HCT116 (cell line): ENCODE measurements at regions not wholly inside any gene's neighbourhood (a gene's known extent, or its start where the extent isn't known, plus 50 kb on each side); places are given as distances from the start of the nearest gene placed in this dataset.
A peak's percentile ranks its signal among the peaks of the same experiment; 100 is the strongest.

Experiments
- ATAC-seq: fragments of 200-7000 bp; cut with Tn5 transposase; 2 replicates; pipeline ENCODE4 v1.9.1; 2020; ENCODE audit warnings: mild to moderate bottlenecking, moderate library complexity
- BruUV-seq: library from RNA; stranded (reverse); fragments of 400-500 nt; replicated peaks from 2 replicates; lab custom pipeline; 2021; lab: Mats Ljungman, UMichigan
- CTCF ChIA-PET: fragments of 300-600 bp; sonication (Branson Sonifier 250); formaldehyde crosslinking; loops from one replicate; lab custom pipeline; 2021; ENCODE audit warnings: antibody characterized with exemption; lab: Charles Lee
- POLR2A ChIA-PET: fragments of 300-600, 350-600 bp; sonication (Branson Sonifier 250); formaldehyde crosslinking; loops from one replicate; lab custom pipeline; 2021; ENCODE audit warnings: antibody characterized with exemption; lab: Charles Lee
- RAD21 ChIA-PET, 2 experiments: fragments of 300-600 bp; sonication (Branson Sonifier 250); formaldehyde crosslinking; loops; one replicate each; lab custom pipeline; 2023; ENCODE audit warnings: low total read pairs in 2 of 2; ENCODE audit not compliant: uncharacterized antibody in 2 of 2, unreplicated experiment in 2 of 2, low non-redundant PET in 1 of 2; lab: Charles Lee
- DNase-seq: peaks from one replicate; pipeline ENCODE4 v3.0.0-alpha.2; 2010; ENCODE audit warnings: low read depth, low spot score
- H2AFZ ChIP-seq: fragments of 200-600 bp; shearing (Covaris generic), sonication (generic); 2 replicates; pipeline ENCODE4 v1.6.1; 2017; ENCODE audit warnings: low read depth, mixed run types, mixed read lengths, antibody characterized with exemption, low read length; ENCODE audit not compliant: poor library complexity, severe bottlenecking
- H3K27ac ChIP-seq: 2 replicates; pipeline ENCODE4 v1.5.1; 2012; ENCODE audit warnings: low read depth, low read length
- H3K27me3 ChIP-seq: fragments of 200-600 bp; sonication (generic); 2 replicates; pipeline ENCODE4 v1.6.1; 2016; ENCODE audit warnings: mixed run types, low read length, mixed read lengths; ENCODE audit not compliant: insufficient read depth
- H3K36me3 ChIP-seq, 2 experiments: fragments of 200-500 bp in 1 of 2; fragments of 200-600 bp in 1 of 2; sonication (Bioruptor generic) in 1 of 2; sonication (generic) in 1 of 2; 2 replicates each; pipeline versions ENCODE4 v1.5.1 to v1.6.1; 2014 to 2016; ENCODE audit warnings: low read length in 2 of 2, inconsistent platforms in 1 of 2, mixed read lengths in 1 of 2, mixed run types in 1 of 2; ENCODE audit not compliant: insufficient read depth in 2 of 2, control insufficient read depth in 1 of 2
- H3K4me1 ChIP-seq, 2 experiments: fragments of 200-600 bp in 1 of 2; sonication (generic) in 1 of 2; 2 replicates each; pipeline versions ENCODE4 v1.5.1 to v1.6.1; 2012 to 2017; ENCODE audit warnings: low read length in 2 of 2, inconsistent platforms in 1 of 2, mild to moderate bottlenecking in 1 of 2, mixed read lengths in 1 of 2, mixed run types in 1 of 2, moderate library complexity in 1 of 2; ENCODE audit not compliant: insufficient read depth in 2 of 2, control insufficient read depth in 1 of 2
- H3K4me2 ChIP-seq: fragments of 200-600 bp; sonication (generic); 2 replicates; pipeline ENCODE4 v1.6.1; 2017; ENCODE audit warnings: mixed run types, low read length, mixed read lengths
- H3K4me3 ChIP-seq, 2 experiments: fragments of 200-600 bp in 1 of 2; sonication (generic) in 1 of 2; replicated peaks in 1 of 2; 2 replicates each; pipeline ENCODE4 v1.5.1; 2011 to 2016; ENCODE audit warnings: low read length in 2 of 2, control low read depth in 1 of 2, low read depth in 1 of 2, mild to moderate bottlenecking in 1 of 2, mixed read lengths in 1 of 2, mixed run types in 1 of 2
- H3K79me2 ChIP-seq: fragments of 200-600 bp; sonication (generic); 2 replicates; pipeline ENCODE4 v1.6.1; 2017; ENCODE audit warnings: mild to moderate bottlenecking, mixed run types, low read length, moderate library complexity, mixed read lengths; ENCODE audit not compliant: insufficient read depth
- H3K9ac ChIP-seq: fragments of 200-600 bp; sonication (generic); 2 replicates; pipeline ENCODE4 v1.6.1; 2016; ENCODE audit warnings: low read length, mixed read lengths
- H3K9me2 ChIP-seq: fragments of 200-600 bp; sonication (generic), shearing (Covaris generic); 2 replicates; pipeline ENCODE4 v1.6.1; 2017; ENCODE audit warnings: mixed run types, mild to moderate bottlenecking, moderate library complexity; ENCODE audit not compliant: insufficient read depth
- H3K9me3 ChIP-seq, 2 experiments: fragments of 200-500 bp in 1 of 2; fragments of 200-600 bp in 1 of 2; sonication (Bioruptor generic) in 1 of 2; sonication (generic) in 1 of 2; 2 replicates each; pipeline ENCODE4 v1.6.1; 2014 to 2017; ENCODE audit warnings: low read length in 2 of 2, mixed read lengths in 2 of 2, inconsistent platforms in 1 of 2, low read depth in 1 of 2, mild to moderate bottlenecking in 1 of 2, mixed run types in 1 of 2, moderate library complexity in 1 of 2; ENCODE audit not compliant: control insufficient read depth in 1 of 2, insufficient read depth in 1 of 2
- H4K20me1 ChIP-seq: fragments of 200-600 bp; sonication (generic), shearing (Covaris generic); 2 replicates; pipeline ENCODE4 v1.6.1; 2017; ENCODE audit warnings: mixed run types, mild to moderate bottlenecking, moderate library complexity; ENCODE audit not compliant: insufficient read depth
- ATF3 ChIP-seq: IDR thresholded peaks from 2 replicates; pipeline ENCODE4 v1.6.1; 2012
- CBX3 ChIP-seq: IDR thresholded peaks from 2 replicates; pipeline ENCODE4 v1.6.1; 2012; ENCODE audit warnings: low read depth
- CTCF ChIP-seq, 3 experiments: fragments of 200-600 bp in 1 of 3; sonication (generic) in 1 of 3; IDR thresholded peaks in 2 of 3; conservative IDR thresholded peaks in 1 of 3; 2 replicates each; pipeline ENCODE4 v1.5.1; 2012 to 2017; ENCODE audit warnings: low read depth in 2 of 3, low read length in 2 of 3, antibody characterized with exemption in 1 of 3, borderline replicate concordance in 1 of 3, control low read depth in 1 of 3, mild to moderate bottlenecking in 1 of 3, mixed read lengths in 1 of 3, mixed run types in 1 of 3, moderate library complexity in 1 of 3; ENCODE audit not compliant: insufficient read depth in 1 of 3
- ELF1 ChIP-seq: IDR thresholded peaks from 2 replicates; pipeline ENCODE4 v1.6.1; 2012; ENCODE audit warnings: low read depth, borderline replicate concordance
- EZH2phosphoT487 ChIP-seq: fragments of 200-600 bp; IDR thresholded peaks from 2 replicates; pipeline ENCODE4 v1.6.1; 2018; ENCODE audit warnings: antibody characterized with exemption, borderline replicate concordance
- FOSL1 ChIP-seq: IDR thresholded peaks from 2 replicates; pipeline ENCODE4 v1.6.1; 2012; ENCODE audit warnings: low read depth
- MAX ChIP-seq: IDR thresholded peaks from 2 replicates; pipeline ENCODE4 v1.6.1; 2012
- POLR2A ChIP-seq: IDR thresholded peaks from 2 replicates; pipeline ENCODE4 v1.7.0; 2011; ENCODE audit warnings: borderline replicate concordance; ENCODE audit not compliant: insufficient read depth, insufficient read length; ENCODE audit errors: extremely low read depth
- POLR2AphosphoS5 ChIP-seq: IDR thresholded peaks from 2 replicates; pipeline ENCODE4 v1.6.1; 2011; ENCODE audit warnings: mild to moderate bottlenecking, low read depth, low read length, moderate library complexity
- TCF7L2 ChIP-seq: IDR thresholded peaks from 2 replicates; pipeline ENCODE4 v1.7.0; 2011; ENCODE audit warnings: borderline replicate concordance, inconsistent platforms; ENCODE audit not compliant: insufficient read depth, insufficient read length; ENCODE audit errors: extremely low read depth
- YY1 ChIP-seq: IDR thresholded peaks from 2 replicates; pipeline ENCODE4 v1.6.1; 2011; ENCODE audit warnings: low read length, low read depth, moderate library complexity, mild to moderate bottlenecking; ENCODE audit not compliant: insufficient replicate concordance; ENCODE audit errors: extremely low read depth
- ZFX ChIP-seq: fragments of 450-650 bp; IDR thresholded peaks from 2 replicates; pipeline ENCODE4 v1.6.1; 2017
- intact Hi-C: fragments of 100-400 bp; cut with micrococcal nuclease; formaldehyde crosslinking; loops from 2 replicates; pipeline ENCODE4 v1.10.0; 2022

- ChIA-PET RAD21 (interaction anchor here (0.5 to 1.9 kb wide), 10 partner anchors 18 to 120 kb away, joined by 3 to 5 read pairs (median 4); no protein-coding TSS in a partner anchor), POLR2A (interaction anchor here (0.8 to 7.2 kb wide), 43 partner anchors 6 to 237 kb away, joined by 3 to 80 read pairs (median 8); partner anchors contain the start of gene ERRFI1)
- ATAC-seq, result peak; percentile 27
- H3K4me1 ChIP-seq, result peaks cover 90 to 99% of the 10 kb centered on the region in 2 experiments
- H3K9ac ChIP-seq, result peak overlapping the region; percentile 66
- TF ChIP-seq ZFX (no peak), EZH2phosphoT487 (no peak), MAX (no peak), ATF3 (no peak)
- TF ChIP-seq, all 23 proteins: peak for 0
- no peaks in the 10 kb centered on the region for H3K9me3 ChIP-seq
- H3K79me2 ChIP-seq, result no peaks in the 10 kb centered on the region
- H3K9me2 ChIP-seq, result no peaks in the 10 kb centered on the region
- no peak overlapping the region for H2AFZ ChIP-seq
- H3K4me3 ChIP-seq, result peak overlapping the region in 1 of 2 experiments; percentile 48; a peak in 2 of 4 replicates
- H3K36me3 ChIP-seq, result no peaks in the 10 kb centered on the region
- TSS peak; percentile 64 for BruUV-seq
- no peaks in the 10 kb centered on the region for H3K27me3 ChIP-seq
- DNase-seq, result no peak
- H3K27ac ChIP-seq, result peak overlapping the region; percentile 92
- intact Hi-C loops, result loop anchor here (1.0 to 5.0 kb wide), 2 partner anchors 30 to 50 kb away; partner anchors contain the start of gene ERRFI1
- peak overlapping the region; percentile 79 for H3K4me2 ChIP-seq
- H4K20me1 ChIP-seq, result no peaks in the 10 kb centered on the region
- CTCF ChIA-PET, result interaction anchor here (0.5 to 2.5 kb wide), 5 partner anchors 20 to 927 kb away, joined by 3 to 7 read pairs (median 3); no protein-coding TSS in a partner anchor
Measured at GRCh38 chr1:8077602-8078001, 51.5 kb upstream of the ERRFI1 start.

GRCh38 chr1:8077120-8077573 lies 51.0 kb upstream of the ERRFI1 start:
- peak; percentile 69 for TF ChIP-seq YY1
- peak; percentile 37 for TF ChIP-seq POLR2A
- TF ChIP-seq POLR2AphosphoS5, result peak; percentile 94
- peak; percentile 80 for TF ChIP-seq TCF7L2
- no peak for TF ChIP-seq CBX3
- no peak for TF ChIP-seq ELF1
- TF ChIP-seq FOSL1, result no peak
- TF ChIP-seq CTCF (IDR thresholded peaks at IDR 0.05 in 2 of 3, conservative IDR thresholded peaks at IDR 0.05 in 1 of 3; ENCODE audit: borderline replicate concordance in 1 of 3, insufficient read depth in 1 of 3, low read depth in 2 of 3, low read length in 2 of 3), result no peak
- no TSS peak for BruUV-seq
- intact Hi-C loops, result loop anchor here (1.0 to 5.0 kb wide), 2 partner anchors 30 to 50 kb away; partner anchors contain the start of gene ERRFI1
- peak overlapping the region; percentile 66 for H3K9ac ChIP-seq
- H3K36me3 ChIP-seq, result no peaks in the 10 kb centered on the region
- ChIA-PET POLR2A (interaction anchor here (0.6 to 7.2 kb wide), 40 partner anchors 7 to 421 kb away, joined by 3 to 80 read pairs (median 8); partner anchors contain the start of gene ERRFI1), CTCF (interaction anchor here (0.5 to 2.5 kb wide), 4 partner anchors 33 to 928 kb away, joined by 3 to 7 read pairs (median 3); no protein-coding TSS in a partner anchor), RAD21 (interaction anchor here (0.5 to 1.9 kb wide), 9 partner anchors 17 to 134 kb away, joined by 3 to 5 read pairs (median 4); no protein-coding TSS in a partner anchor)
- peak overlapping the region; percentile 79 for H3K4me2 ChIP-seq
- H3K4me1 ChIP-seq, result peaks cover 92 to 99% of the 10 kb centered on the region in 2 experiments
- no peaks in the 10 kb centered on the region for H3K9me3 ChIP-seq
- ATAC-seq (peak; percentile 78), DNase-seq (peak; percentile 88)
- no peaks in the 10 kb centered on the region for H3K9me2 ChIP-seq
- no peaks in the 10 kb centered on the region for H3K27me3 ChIP-seq
- H3K27ac ChIP-seq, result peak overlapping the region; percentile 92
- H4K20me1 ChIP-seq, result no peaks in the 10 kb centered on the region
- H2AFZ ChIP-seq, result no peak overlapping the region
- H3K79me2 ChIP-seq, result no peaks in the 10 kb centered on the region
- peak overlapping the region in 1 of 2 experiments; percentile 48; a peak in 2 of 4 replicates for H3K4me3 ChIP-seq
